GM23248 (cell line): ENCODE measurements at regions not wholly inside any gene's neighbourhood (a gene's known extent, or its start where the extent isn't known, plus 50 kb on each side); places are given as distances from the start of the nearest gene placed in this dataset.
"Not testable (repeated sequence)": the region's sequence is repeated elsewhere in the genome, so short reads cannot be mapped to it uniquely, and the experiment has no call there.

ENCODE experiments used
- DNase-seq: peaks from one replicate; pipeline ENCODE4 v3.0.0-alpha.2; 2015
- H2AFZ ChIP-seq: fragments of 200-600 bp; sonication (generic); 2 replicates; pipeline ENCODE4 v1.6.1; 2016; ENCODE audit warnings: antibody characterized with exemption
- H3F3A ChIP-seq: fragments of 200-600 bp; sonication (generic); 2 replicates; pipeline ENCODE4 v1.6.1; 2016; ENCODE audit warnings: mild to moderate bottlenecking, antibody characterized with exemption, mixed run types; ENCODE audit not compliant: insufficient read depth
- H3K27ac ChIP-seq: fragments of 200-600 bp; sonication (generic); 2 replicates; pipeline ENCODE4 v1.5.1; 2016; ENCODE audit warnings: mild to moderate bottlenecking
- H3K27me3 ChIP-seq: fragments of 200-600 bp; sonication (generic); replicated peaks from 2 replicates; pipeline ENCODE4 v1.6.1; 2016; ENCODE audit warnings: mild to moderate bottlenecking; ENCODE audit not compliant: insufficient read depth
- H3K36me3 ChIP-seq: fragments of 200-600 bp; sonication (generic); 2 replicates; pipeline ENCODE4 v1.6.1; 2016; ENCODE audit warnings: low read depth, mild to moderate bottlenecking
- H3K4me1 ChIP-seq: fragments of 200-600 bp; sonication (generic); 2 replicates; pipeline ENCODE4 v1.6.1; 2016; ENCODE audit warnings: mild to moderate bottlenecking; ENCODE audit not compliant: insufficient read depth
- H3K4me2 ChIP-seq: fragments of 200-600 bp; sonication (generic); one replicate; pipeline ENCODE4 v1.6.1; 2016; ENCODE audit warnings: mild to moderate bottlenecking; ENCODE audit not compliant: unreplicated experiment
- H3K4me3 ChIP-seq: fragments of 200-600 bp; sonication (generic); 2 replicates; pipeline ENCODE4 v1.5.1; 2016; ENCODE audit warnings: mild to moderate bottlenecking
- H3K79me2 ChIP-seq: fragments of 200-600 bp; sonication (generic); 2 replicates; pipeline ENCODE4 v1.6.1; 2016; ENCODE audit warnings: mild to moderate bottlenecking; ENCODE audit not compliant: insufficient read depth
- H3K9ac ChIP-seq: fragments of 200-600 bp; sonication (generic); 2 replicates; pipeline ENCODE4 v1.6.1; 2016; ENCODE audit warnings: mild to moderate bottlenecking
- H3K9me2 ChIP-seq: fragments of 200-600 bp; sonication (generic); 2 replicates; pipeline ENCODE4 v1.6.1; 2016; ENCODE audit warnings: mixed run types, mild to moderate bottlenecking, moderate library complexity; ENCODE audit not compliant: insufficient read depth
- H3K9me3 ChIP-seq: fragments of 200-600 bp; sonication (generic); one replicate; pipeline ENCODE4 v1.6.1; 2017; ENCODE audit warnings: low read depth
- H4K20me1 ChIP-seq: fragments of 200-600 bp; sonication (generic); 2 replicates; pipeline ENCODE4 v1.6.0; 2016; ENCODE audit not compliant: insufficient read depth
- EZH2 ChIP-seq: fragments of 200-600 bp; sonication (generic); IDR thresholded peaks from 2 replicates; pipeline ENCODE4 v1.6.1; 2018; ENCODE audit warnings: antibody characterized with exemption, mild to moderate bottlenecking; ENCODE audit not compliant: insufficient read depth, poor library complexity, severe bottlenecking
- EZH2phosphoT487 ChIP-seq: fragments of 200-600 bp; sonication (generic); IDR thresholded peaks from 2 replicates; pipeline ENCODE4 v1.6.1; 2018; ENCODE audit warnings: antibody characterized with exemption, moderate library complexity, mild to moderate bottlenecking, low read depth; ENCODE audit not compliant: insufficient read depth
- WGBS, 2 experiments: methylation state at CpG; one replicate each; pipeline ENCODE4 v1.1.6; 2015 to 2017; ENCODE audit warnings: low lambda C conversion rate in 2 of 2, low coverage in 1 of 2; ENCODE audit errors: missing lambda C conversion rate in 2 of 2; 5-methylcytosine and 5-hydroxymethylcytosine counted together
- in situ Hi-C: fragments of 300-500 bp; cut with MboI; formaldehyde crosslinking; loops from 2 replicates; pipeline ENCODE4 v1.15.0; 2020

DNA sequence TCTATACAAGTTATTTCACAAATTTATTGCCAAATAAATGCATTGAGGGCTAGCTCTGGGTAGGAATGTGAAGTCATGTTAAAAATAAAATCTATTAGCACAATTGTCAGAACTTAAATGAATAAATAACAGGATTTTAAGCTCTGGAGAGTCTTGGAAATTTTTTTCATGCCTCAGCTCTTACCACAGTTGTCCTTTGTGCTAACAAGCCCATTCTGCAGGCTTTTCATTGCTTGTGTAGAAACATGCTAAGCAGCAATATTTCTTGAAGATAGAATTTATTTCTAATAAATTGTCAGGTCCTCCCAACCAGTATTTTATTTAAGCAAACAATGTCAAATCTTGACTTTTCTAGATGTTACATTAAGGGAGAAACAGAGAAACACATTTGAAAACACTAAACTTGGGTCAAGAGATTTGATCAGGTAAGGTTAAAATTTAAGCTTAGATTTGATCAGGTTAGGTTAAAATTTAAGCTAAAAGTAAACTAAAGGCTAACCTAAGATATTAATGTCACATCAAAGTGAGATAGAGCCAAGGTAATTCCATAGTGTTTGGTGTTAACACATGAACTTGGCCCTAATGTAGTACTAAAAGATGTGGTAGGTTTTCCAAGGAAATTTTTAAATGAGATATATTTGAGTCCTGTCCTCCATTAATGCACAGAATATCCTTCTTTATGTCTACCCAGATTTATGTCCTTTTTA is 179.1 kb upstream of the IL1RAPL1 start:
- in situ Hi-C loops = no loop called here
- no peaks in the 10 kb centered on the region for H3K79me2 ChIP-seq
- no peak for DNase-seq
- H4K20me1 ChIP-seq = no peaks in the 10 kb centered on the region
- TF ChIP-seq EZH2 (no peak), EZH2phosphoT487 (no peak)
- no peak overlapping the region for H3K9ac ChIP-seq
- no peak overlapping the region for H3K4me2 ChIP-seq
- no peak overlapping the region for H3K4me3 ChIP-seq
- no peaks in the 10 kb centered on the region for H3K36me3 ChIP-seq
- no peaks in the 10 kb centered on the region for H3F3A ChIP-seq
- no peaks in the 10 kb centered on the region for H3K9me3 ChIP-seq
- H2AFZ ChIP-seq = no peak overlapping the region
- H3K27ac ChIP-seq = no peak overlapping the region
- no peaks in the 10 kb centered on the region for H3K27me3 ChIP-seq
- no peaks in the 10 kb centered on the region for H3K4me1 ChIP-seq
- no peaks in the 10 kb centered on the region for H3K9me2 ChIP-seq

DNA sequence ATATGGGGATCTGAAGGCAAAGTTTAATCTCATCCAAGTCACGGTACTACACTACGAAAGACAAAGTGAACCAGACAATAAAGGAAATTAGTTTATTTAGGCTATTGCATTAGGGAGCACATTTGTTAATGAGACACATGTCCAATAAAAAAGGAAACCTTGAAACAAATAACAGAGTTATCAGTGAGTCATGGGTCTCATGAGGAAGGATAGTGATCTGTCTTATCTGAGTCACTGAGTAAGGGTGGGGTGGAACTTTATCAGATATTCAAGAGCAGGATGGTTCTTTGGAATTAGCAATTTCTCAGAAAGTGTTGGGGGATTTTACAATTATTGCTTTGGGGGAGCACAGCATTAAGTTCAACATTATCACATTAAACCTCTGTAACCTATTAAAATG is 188.9 kb upstream of the IL1RAPL1 start:
- Histone ChIP-seq H4K20me1 (no peaks in the 10 kb centered on the region), H3K9ac (no peak overlapping the region), H3K27ac (no peak overlapping the region), H3K9me3 (no peaks in the 10 kb centered on the region), H2AFZ (no peak overlapping the region), H3K36me3 (no peaks in the 10 kb centered on the region), H3K4me2 (no peak overlapping the region), H3F3A (no peaks in the 10 kb centered on the region), H3K4me3 (no peak overlapping the region), H3K4me1 (no peaks in the 10 kb centered on the region), H3K27me3 (no peaks in the 10 kb centered on the region), H3K79me2 (no peaks in the 10 kb centered on the region), H3K9me2 (no peaks in the 10 kb centered on the region)
- TF ChIP-seq EZH2 (no peak), EZH2phosphoT487 (no peak)
- in situ Hi-C loops = no loop called here
- DNase-seq = no peak
- WGBS, 2 experiments = 60 to 70% methylated on average over 2 of the region's 2 CpGs

DNA sequence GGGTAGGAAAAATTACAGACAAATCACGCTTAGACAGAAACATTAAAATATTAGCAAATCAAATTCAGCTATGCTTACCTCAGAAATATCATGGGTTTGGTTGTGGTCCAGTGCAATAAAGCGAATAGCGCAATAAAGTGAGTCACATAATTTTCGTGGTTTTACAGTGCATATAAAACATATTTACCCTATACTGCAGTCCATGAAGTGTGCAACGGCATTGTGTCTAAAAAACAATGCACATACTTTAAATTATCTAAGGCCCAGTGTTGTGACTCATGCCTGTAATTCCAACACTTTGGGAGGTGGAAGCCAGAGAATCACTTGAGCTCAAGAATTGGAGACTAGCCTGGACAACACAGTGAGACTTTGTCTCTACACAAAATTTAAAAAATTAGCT is 195.7 kb upstream of the IL1RAPL1 start:
- Histone ChIP-seq H2AFZ (no peak overlapping the region), H3K4me1 (no peaks in the 10 kb centered on the region), H3F3A (no peaks in the 10 kb centered on the region), H3K27me3 (no peaks in the 10 kb centered on the region), H3K9me3 (no peaks in the 10 kb centered on the region), H3K79me2 (no peaks in the 10 kb centered on the region), H3K4me3 (no peak overlapping the region), H3K9me2 (no peaks in the 10 kb centered on the region), H3K27ac (no peak overlapping the region), H3K9ac (no peak overlapping the region), H4K20me1 (no peaks in the 10 kb centered on the region), H3K36me3 (no peaks in the 10 kb centered on the region), H3K4me2 (no peak overlapping the region)
- TF ChIP-seq EZH2phosphoT487 = no peak
- in situ Hi-C loops = no loop called here
- no peak for DNase-seq
- WGBS, 2 experiments = 51% methylated on average over 5 of the region's 5 CpGs

DNA sequence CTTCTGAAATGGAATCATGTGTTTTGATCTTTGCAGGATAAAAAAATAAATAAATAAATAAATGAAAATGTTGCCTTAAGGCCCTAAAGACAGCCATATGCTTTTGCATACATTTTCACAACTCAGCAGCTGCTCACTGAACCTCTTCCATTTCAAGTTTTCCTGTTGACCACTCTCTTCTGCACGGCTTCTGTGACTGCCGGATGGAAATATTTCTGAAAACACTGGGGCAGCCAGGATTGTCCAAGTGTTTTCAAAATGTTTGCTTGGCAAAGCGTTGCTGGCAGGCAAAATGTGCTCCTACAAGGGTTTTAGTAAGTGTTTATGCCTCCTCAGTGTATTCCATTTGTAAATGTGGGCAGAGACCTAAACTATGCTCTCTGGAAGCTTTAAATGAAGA is 208.1 kb upstream of the IL1RAPL1 start:
- Histone ChIP-seq H3K36me3 (no peaks in the 10 kb centered on the region), H3K27ac (no peak overlapping the region), H3K9me2 (no peaks in the 10 kb centered on the region), H3K4me3 (no peak overlapping the region), H3K9ac (no peak overlapping the region), H4K20me1 (no peaks in the 10 kb centered on the region), H3K4me1 (no peaks in the 10 kb centered on the region), H3K79me2 (no peaks in the 10 kb centered on the region), H3F3A (no peaks in the 10 kb centered on the region), H3K27me3 (no peaks in the 10 kb centered on the region), H3K4me2 (no peak overlapping the region), H2AFZ (no peak overlapping the region), H3K9me3 (no peaks in the 10 kb centered on the region)
- WGBS, 2 experiments = 0 to 3% methylated on average over 2 to 3 of the region's 3 CpGs
- in situ Hi-C loops = no loop called here
- no peak for DNase-seq
- TF ChIP-seq EZH2 (no peak), EZH2phosphoT487 (no peak)

DNA sequence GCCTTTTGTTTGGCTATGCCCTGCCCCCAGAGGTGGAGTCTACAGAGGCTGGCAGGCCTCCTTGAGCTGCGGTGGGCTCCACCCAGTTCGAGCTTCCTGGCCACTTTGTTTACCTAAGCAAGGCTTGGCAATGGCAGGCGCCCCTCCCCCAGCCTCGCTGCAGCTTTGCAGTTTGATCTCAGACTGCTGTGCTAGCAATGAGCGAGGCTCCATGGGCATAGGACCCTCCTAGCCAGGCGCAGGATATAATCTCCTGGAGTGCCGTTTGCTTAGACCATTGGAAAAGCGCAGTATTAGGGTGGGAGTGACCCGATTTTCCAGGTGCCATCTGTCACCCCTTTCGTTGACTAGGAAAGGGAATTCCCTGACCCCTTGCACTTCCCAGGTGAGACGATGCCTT is 219.6 kb upstream of the IL1RAPL1 start:
- in situ Hi-C loops, H3K79me2 ChIP-seq, H3K27me3 ChIP-seq, H4K20me1 ChIP-seq, H3K4me2 ChIP-seq, H3K9me2 ChIP-seq, H3K27ac ChIP-seq, H3K36me3 ChIP-seq, H2AFZ ChIP-seq, DNase-seq, H3K4me1 ChIP-seq, H3K4me3 ChIP-seq, H3K9ac ChIP-seq, H3K9me3 ChIP-seq, H3F3A ChIP-seq: not testable (repeated sequence)
- 30 to 36% methylated on average over 8 to 10 of the region's 11 CpGs for WGBS, 2 experiments
